CD4-positive, alpha-beta T cell (primary cell): ENCODE measurements at regions not wholly inside any gene's neighbourhood (a gene's known extent, or its start where the extent isn't known, plus 50 kb on each side); places are given as distances from the start of the nearest gene placed in this dataset.

Experiments used
- ATAC-seq: fragments of 200-7000 bp; cut with Tn5 transposase; one replicate; pipeline ENCODE4 v1.10.0; 2022; ENCODE audit warnings: mild to moderate bottlenecking; ENCODE audit not compliant: poor library complexity
- CTCF ChIA-PET: fragments of 350-600 bp; sonication (Branson Sonifier 250); formaldehyde crosslinking; loops from one replicate; lab custom pipeline; 2021; ENCODE audit warnings: antibody characterized with exemption, inconsistent platforms; lab: Charles Lee
- POLR2A ChIA-PET: fragments of 350-600 bp; sonication (Branson Sonifier 250); formaldehyde crosslinking; loops from one replicate; lab custom pipeline; 2021; ENCODE audit warnings: antibody characterized with exemption, inconsistent platforms; lab: Charles Lee
- DNase-seq, 14 experiments: peaks; one replicate each; pipeline ENCODE4 v3.0.0-alpha.2; 2013 to 2020; ENCODE audit warnings: mixed read lengths in 2 of 14
- H3K27ac ChIP-seq, 2 donors: one replicate each; pipeline versions ENCODE4 v1.5.1 to v1.7.0; 2013; ENCODE audit warnings: low read length in 2 of 2, low read depth in 1 of 2, mild to moderate bottlenecking in 1 of 2
- H3K27me3 ChIP-seq, 2 experiments: 1 replicate in 1 of 2; 2 replicates in 1 of 2; pipeline versions ENCODE4 v1.6.1 to v1.7.0; 2013; ENCODE audit warnings: low read length in 2 of 2, control low read depth in 1 of 2, mild to moderate bottlenecking in 1 of 2, moderate library complexity in 1 of 2; ENCODE audit not compliant: insufficient read depth in 2 of 2, control insufficient read depth in 1 of 2
- H3K36me3 ChIP-seq: one replicate; pipeline ENCODE4 v1.6.1; 2013; ENCODE audit warnings: low read length, control low read depth; ENCODE audit not compliant: insufficient read depth
- H3K4me1 ChIP-seq: one replicate; pipeline ENCODE4 v1.6.1; 2013; ENCODE audit warnings: low read length, control low read depth; ENCODE audit not compliant: insufficient read depth
- H3K4me3 ChIP-seq: one replicate; pipeline ENCODE4 v1.5.1; 2013; ENCODE audit warnings: mild to moderate bottlenecking, low read length, moderate library complexity
- H3K9me3 ChIP-seq, 2 experiments: 1 replicate in 1 of 2; 2 replicates in 1 of 2; pipeline versions ENCODE4 v1.6.1 to v1.7.0; 2013; ENCODE audit warnings: low read length in 2 of 2, mild to moderate bottlenecking in 2 of 2, control low read depth in 1 of 2, moderate library complexity in 1 of 2; ENCODE audit not compliant: control insufficient read depth in 1 of 2, insufficient read depth in 1 of 2
- H3K27ac Mint-ChIP-seq: one replicate; pipeline ENCODE4 v1.8.0; 2020; ENCODE audit warnings: mixed read lengths
- H3K27me3 Mint-ChIP-seq: one replicate; pipeline ENCODE4 v1.8.0; 2021; ENCODE audit warnings: mixed read lengths
- H3K36me3 Mint-ChIP-seq: one replicate; pipeline ENCODE4 v1.8.0; 2021; ENCODE audit warnings: low read depth, mixed read lengths
- H3K4me1 Mint-ChIP-seq: one replicate; pipeline ENCODE4 v1.8.0; 2021; ENCODE audit warnings: low read depth, mixed read lengths
- H3K4me3 Mint-ChIP-seq: one replicate; pipeline ENCODE4 v1.8.0; 2020; ENCODE audit warnings: mild to moderate bottlenecking, mixed read lengths
- H3K9me3 Mint-ChIP-seq: one replicate; pipeline ENCODE4 v1.8.0; 2020; ENCODE audit warnings: mixed read lengths
- intact Hi-C, 2 experiments: fragments of 100-400 bp; cut with DNase I in 1 of 2; cut with micrococcal nuclease in 1 of 2; formaldehyde crosslinking; loops; one replicate each; pipeline versions ENCODE4 v1.15.1 to v1.9.0; 2023 to 2025; cut with DNase I, micrococcal nuclease
- TF ChIP-seq, protein P1 (sequence below): fragments of 200-600 bp; IDR thresholded peaks from one replicate; pipeline ENCODE4 v1.8.0; 2022; ENCODE audit warnings: antibody characterized with exemption, mild to moderate bottlenecking

DNA sequence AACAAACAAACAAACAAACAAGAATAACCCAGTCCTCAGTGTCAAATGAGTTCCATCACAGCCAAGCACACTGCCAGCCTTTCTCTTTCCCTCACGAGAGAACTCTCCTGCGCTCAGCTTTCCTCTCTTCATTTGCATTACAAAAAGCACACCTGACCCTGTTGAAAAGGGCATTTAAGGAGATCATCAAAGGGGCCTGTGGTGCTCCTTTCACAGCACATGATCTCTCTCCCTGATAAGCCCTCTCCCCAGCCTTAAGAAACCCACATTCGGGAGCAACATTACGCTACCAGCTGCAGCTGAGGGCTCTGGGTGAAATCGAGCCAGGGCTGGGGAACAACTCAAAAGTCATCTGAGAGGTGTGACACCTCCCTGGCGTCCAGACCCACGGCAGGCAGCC, 165.6 kb upstream of the TMCC3 start:
- no peak overlapping the region for H3K4me3 ChIP-seq
- DNase-seq (no peak), ATAC-seq (no peak)
- H3K4me3 Mint-ChIP-seq: no peak overlapping the region
- no peak overlapping the region for H3K27ac ChIP-seq
- no peaks in the 10 kb centered on the region for H3K4me1 Mint-ChIP-seq
- intact Hi-C loops: no loop called here
- ChIA-PET CTCF (no interaction called here), POLR2A (no interaction called here)
- peaks cover 4 to 25% of the 10 kb centered on the region in 2 experiments for H3K9me3 ChIP-seq
- no peaks in the 10 kb centered on the region for H3K36me3 Mint-ChIP-seq
- no peaks in the 10 kb centered on the region for H3K27me3 Mint-ChIP-seq
- H3K4me1 ChIP-seq: no peaks in the 10 kb centered on the region
- H3K9me3 Mint-ChIP-seq: peaks cover 11% of the 10 kb centered on the region
- no peak overlapping the region for H3K27ac Mint-ChIP-seq
- H3K27me3 ChIP-seq: no peaks in the 10 kb centered on the region
- H3K36me3 ChIP-seq: no peaks in the 10 kb centered on the region
- TF ChIP-seq, protein P1, sequence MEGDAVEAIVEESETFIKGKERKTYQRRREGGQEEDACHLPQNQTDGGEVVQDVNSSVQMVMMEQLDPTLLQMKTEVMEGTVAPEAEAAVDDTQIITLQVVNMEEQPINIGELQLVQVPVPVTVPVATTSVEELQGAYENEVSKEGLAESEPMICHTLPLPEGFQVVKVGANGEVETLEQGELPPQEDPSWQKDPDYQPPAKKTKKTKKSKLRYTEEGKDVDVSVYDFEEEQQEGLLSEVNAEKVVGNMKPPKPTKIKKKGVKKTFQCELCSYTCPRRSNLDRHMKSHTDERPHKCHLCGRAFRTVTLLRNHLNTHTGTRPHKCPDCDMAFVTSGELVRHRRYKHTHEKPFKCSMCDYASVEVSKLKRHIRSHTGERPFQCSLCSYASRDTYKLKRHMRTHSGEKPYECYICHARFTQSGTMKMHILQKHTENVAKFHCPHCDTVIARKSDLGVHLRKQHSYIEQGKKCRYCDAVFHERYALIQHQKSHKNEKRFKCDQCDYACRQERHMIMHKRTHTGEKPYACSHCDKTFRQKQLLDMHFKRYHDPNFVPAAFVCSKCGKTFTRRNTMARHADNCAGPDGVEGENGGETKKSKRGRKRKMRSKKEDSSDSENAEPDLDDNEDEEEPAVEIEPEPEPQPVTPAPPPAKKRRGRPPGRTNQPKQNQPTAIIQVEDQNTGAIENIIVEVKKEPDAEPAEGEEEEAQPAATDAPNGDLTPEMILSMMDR: no peak

DNA sequence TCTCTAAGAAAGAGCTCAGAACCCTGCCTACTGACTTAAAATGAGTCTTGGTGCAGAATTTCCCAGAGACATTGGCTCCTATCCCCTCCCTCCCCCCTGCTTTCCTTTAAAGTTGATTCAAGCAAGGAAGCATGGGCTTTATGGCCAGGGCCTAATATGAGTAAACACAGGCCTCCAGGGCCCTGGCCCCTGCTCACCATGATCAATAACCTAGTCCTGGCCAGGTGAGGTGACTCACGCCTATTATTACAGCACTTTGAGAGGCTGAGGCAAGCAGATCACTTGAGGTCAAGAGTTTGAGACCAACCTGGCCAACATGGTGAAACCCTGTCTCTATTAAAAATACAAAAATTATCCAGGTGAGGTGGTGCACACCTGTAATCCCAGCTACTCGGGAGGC, 165.1 kb upstream of the TMCC3 start:
- ChIA-PET POLR2A (no interaction called here), CTCF (no interaction called here)
- Mint-ChIP-seq H3K9me3 (peaks cover 13% of the 10 kb centered on the region), H3K4me1 (no peaks in the 10 kb centered on the region), H3K36me3 (no peaks in the 10 kb centered on the region), H3K27ac (no peak overlapping the region), H3K27me3 (no peaks in the 10 kb centered on the region), H3K4me3 (no peak overlapping the region)
- TF ChIP-seq, protein P1: no peak
- Histone ChIP-seq H3K27me3 (no peaks in the 10 kb centered on the region), H3K36me3 (no peaks in the 10 kb centered on the region), H3K4me3 (no peak overlapping the region), H3K27ac (no peak overlapping the region), H3K4me1 (no peaks in the 10 kb centered on the region), H3K9me3 (peaks cover 4 to 25% of the 10 kb centered on the region in 2 experiments)
- DNase-seq (no peak), ATAC-seq (no peak)
- intact Hi-C loops: no loop called here

DNA sequence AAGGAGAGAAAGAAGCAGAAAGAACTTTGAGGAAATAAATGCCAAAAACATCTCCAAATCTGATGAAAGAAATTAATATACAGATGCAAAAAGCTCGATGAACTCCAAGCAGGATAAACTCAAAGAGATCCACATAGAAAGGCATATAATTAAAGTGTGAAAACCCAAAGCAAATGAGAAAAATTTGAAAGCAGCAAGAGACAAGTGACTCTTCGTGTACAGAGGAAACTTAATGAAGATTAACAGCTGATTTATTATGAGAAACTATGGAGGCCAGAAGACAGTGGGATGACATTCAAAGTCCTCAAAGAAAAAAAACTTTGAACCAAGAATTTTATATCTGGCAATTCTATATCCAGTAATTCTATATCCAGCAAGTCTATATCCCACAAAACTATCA, 163.0 kb upstream of the TMCC3 start:
- no peak for ATAC-seq
- H3K27ac Mint-ChIP-seq: no peak overlapping the region
- no peaks in the 10 kb centered on the region for H3K27me3 ChIP-seq
- no peaks in the 10 kb centered on the region for H3K4me1 Mint-ChIP-seq
- no peaks in the 10 kb centered on the region for H3K36me3 ChIP-seq
- no peak for DNase-seq
- H3K4me3 Mint-ChIP-seq: no peak overlapping the region
- intact Hi-C loops: no loop called here
- no peaks in the 10 kb centered on the region for H3K36me3 Mint-ChIP-seq
- H3K4me3 ChIP-seq: no peak overlapping the region
- H3K27me3 Mint-ChIP-seq: no peaks in the 10 kb centered on the region
- no peak overlapping the region for H3K27ac ChIP-seq
- CTCF ChIA-PET: no interaction called here
- TF ChIP-seq, protein P1: no peak
- peaks cover 4 to 25% of the 10 kb centered on the region in 2 experiments for H3K9me3 ChIP-seq
- H3K4me1 ChIP-seq: no peaks in the 10 kb centered on the region
- peaks cover 20% of the 10 kb centered on the region for H3K9me3 Mint-ChIP-seq
- POLR2A ChIA-PET: interaction anchor here (1.0 kb wide), 1 partner anchor 28 kb away, joined by 5 read pairs; no protein-coding TSS in a partner anchor
